ENCODE measurements at regions not wholly inside any gene's neighbourhood (a gene's known extent, or its start where the extent isn't known, plus 50 kb on each side); places are given as distances from the start of the nearest gene placed in this dataset.

GRCh38 chr2:9700109-9700495, 69.3 kb upstream of the YWHAQ start:
- TF ChIP-seq CTCF (IDR thresholded peaks at IDR 0.05; ENCODE audit: low read depth, low read length, poor library complexity, severe bottlenecking) (no peak), EZH2phosphoT487 (IDR thresholded peaks at IDR 0.05; ENCODE audit: borderline replicate concordance, low read length) (no peak)
- H3K9me3 ChIP-seq (ENCODE audit: control insufficient read depth, insufficient read depth, low read length) = no peaks in the 10 kb centered on the region
- no peaks in the 10 kb centered on the region for H3K9me2 ChIP-seq (replicated peaks; ENCODE audit: control insufficient read depth, low read length)
- no peak overlapping the region for H3K4me2 ChIP-seq (ENCODE audit: low read length)
- H3K4me1 ChIP-seq (ENCODE audit: control insufficient read depth, low read length) = no peaks in the 10 kb centered on the region
- H3K79me2 ChIP-seq (ENCODE audit: control insufficient read depth, low read length) = no peaks in the 10 kb centered on the region
- H3K27me3 ChIP-seq (ENCODE audit: control insufficient read depth, low read length) = peaks cover 28% of the 10 kb centered on the region; the same call in 1 of the 2 replicates
- H3K4me3 ChIP-seq (ENCODE audit: low read length) = no peak overlapping the region
- no peaks in the 10 kb centered on the region for H4K20me1 ChIP-seq (ENCODE audit: control insufficient read depth, insufficient read depth, low read depth, low read length)
- no peaks in the 10 kb centered on the region for H3F3A ChIP-seq (ENCODE audit: control insufficient read depth, insufficient read depth)
- no peaks in the 10 kb centered on the region for H3K36me3 ChIP-seq (ENCODE audit: control insufficient read depth, low read length)
- H3K27ac ChIP-seq (ENCODE audit: low read depth, low read length) = no peak overlapping the region

GRCh38 chr2:9702604-9703084, 71.8 kb upstream of the YWHAQ start:
- Histone ChIP-seq H3K9me2 (replicated peaks; ENCODE audit: control insufficient read depth, low read length) (no peaks in the 10 kb centered on the region), H3K9me3 (ENCODE audit: control insufficient read depth, insufficient read depth, low read length) (no peaks in the 10 kb centered on the region), H3K4me2 (ENCODE audit: low read length) (no peak overlapping the region), H4K20me1 (ENCODE audit: control insufficient read depth, insufficient read depth, low read depth, low read length) (no peaks in the 10 kb centered on the region), H3K36me3 (ENCODE audit: control insufficient read depth, low read length) (no peaks in the 10 kb centered on the region), H3F3A (ENCODE audit: control insufficient read depth, insufficient read depth) (no peaks in the 10 kb centered on the region), H3K27ac (ENCODE audit: low read depth, low read length) (no peak overlapping the region), H3K4me1 (ENCODE audit: control insufficient read depth, low read length) (no peaks in the 10 kb centered on the region), H3K27me3 (ENCODE audit: control insufficient read depth, low read length) (peaks cover 24% of the 10 kb centered on the region; the same call in 1 of the 2 replicates), H3K4me3 (ENCODE audit: low read length) (no peak overlapping the region), H3K79me2 (ENCODE audit: control insufficient read depth, low read length) (no peaks in the 10 kb centered on the region)
- TF ChIP-seq CTCF (IDR thresholded peaks at IDR 0.05; ENCODE audit: low read depth, low read length, poor library complexity, severe bottlenecking) (no peak), EZH2phosphoT487 (IDR thresholded peaks at IDR 0.05; ENCODE audit: borderline replicate concordance, low read length) (no peak)

GRCh38 chr2:9703085-9703678, 72.4 kb upstream of the YWHAQ start:
- TF ChIP-seq CTCF (IDR thresholded peaks at IDR 0.05; ENCODE audit: low read depth, low read length, poor library complexity, severe bottlenecking) (no peak), EZH2phosphoT487 (IDR thresholded peaks at IDR 0.05; ENCODE audit: borderline replicate concordance, low read length) (no peak)
- Histone ChIP-seq H3K27ac (ENCODE audit: low read depth, low read length) (no peak overlapping the region), H3K79me2 (ENCODE audit: control insufficient read depth, low read length) (no peaks in the 10 kb centered on the region), H3K9me3 (ENCODE audit: control insufficient read depth, insufficient read depth, low read length) (no peaks in the 10 kb centered on the region), H3K4me2 (ENCODE audit: low read length) (no peak overlapping the region), H3K27me3 (ENCODE audit: control insufficient read depth, low read length) (peaks cover 19% of the 10 kb centered on the region; the same call in 1 of the 2 replicates), H3F3A (ENCODE audit: control insufficient read depth, insufficient read depth) (no peaks in the 10 kb centered on the region), H3K4me1 (ENCODE audit: control insufficient read depth, low read length) (no peaks in the 10 kb centered on the region), H3K36me3 (ENCODE audit: control insufficient read depth, low read length) (no peaks in the 10 kb centered on the region), H3K4me3 (ENCODE audit: low read length) (no peak overlapping the region), H4K20me1 (ENCODE audit: control insufficient read depth, insufficient read depth, low read depth, low read length) (no peaks in the 10 kb centered on the region), H3K9me2 (replicated peaks; ENCODE audit: control insufficient read depth, low read length) (no peaks in the 10 kb centered on the region)

Data from DOHH2 (cell line).